CD4-positive, alpha-beta T cell (primary cell): ENCODE measurements at regions not wholly inside any gene's neighbourhood (a gene's known extent, or its start where the extent isn't known, plus 50 kb on each side); places are given as distances from the start of the nearest gene placed in this dataset.

Experiments used
- ATAC-seq: fragments of 200-7000 bp; cut with Tn5 transposase; one replicate; pipeline ENCODE4 v1.10.0; 2022; ENCODE audit warnings: mild to moderate bottlenecking; ENCODE audit not compliant: poor library complexity
- CTCF ChIA-PET: fragments of 350-600 bp; sonication (Branson Sonifier 250); formaldehyde crosslinking; loops from one replicate; lab custom pipeline; 2021; ENCODE audit warnings: antibody characterized with exemption, inconsistent platforms; lab: Charles Lee
- POLR2A ChIA-PET: fragments of 350-600 bp; sonication (Branson Sonifier 250); formaldehyde crosslinking; loops from one replicate; lab custom pipeline; 2021; ENCODE audit warnings: antibody characterized with exemption, inconsistent platforms; lab: Charles Lee
- DNase-seq, 14 experiments: peaks; one replicate each; pipeline ENCODE4 v3.0.0-alpha.2; 2013 to 2020; ENCODE audit warnings: mixed read lengths in 2 of 14
- H3K27ac ChIP-seq, 2 donors: one replicate each; pipeline versions ENCODE4 v1.5.1 to v1.7.0; 2013; ENCODE audit warnings: low read length in 2 of 2, low read depth in 1 of 2, mild to moderate bottlenecking in 1 of 2
- H3K27me3 ChIP-seq, 2 experiments: 1 replicate in 1 of 2; 2 replicates in 1 of 2; pipeline versions ENCODE4 v1.6.1 to v1.7.0; 2013; ENCODE audit warnings: low read length in 2 of 2, control low read depth in 1 of 2, mild to moderate bottlenecking in 1 of 2, moderate library complexity in 1 of 2; ENCODE audit not compliant: insufficient read depth in 2 of 2, control insufficient read depth in 1 of 2
- H3K36me3 ChIP-seq: one replicate; pipeline ENCODE4 v1.6.1; 2013; ENCODE audit warnings: low read length, control low read depth; ENCODE audit not compliant: insufficient read depth
- H3K4me1 ChIP-seq: one replicate; pipeline ENCODE4 v1.6.1; 2013; ENCODE audit warnings: low read length, control low read depth; ENCODE audit not compliant: insufficient read depth
- H3K4me3 ChIP-seq: one replicate; pipeline ENCODE4 v1.5.1; 2013; ENCODE audit warnings: mild to moderate bottlenecking, low read length, moderate library complexity
- H3K9me3 ChIP-seq, 2 experiments: 1 replicate in 1 of 2; 2 replicates in 1 of 2; pipeline versions ENCODE4 v1.6.1 to v1.7.0; 2013; ENCODE audit warnings: low read length in 2 of 2, mild to moderate bottlenecking in 2 of 2, control low read depth in 1 of 2, moderate library complexity in 1 of 2; ENCODE audit not compliant: control insufficient read depth in 1 of 2, insufficient read depth in 1 of 2
- H3K27ac Mint-ChIP-seq: one replicate; pipeline ENCODE4 v1.8.0; 2020; ENCODE audit warnings: mixed read lengths
- H3K27me3 Mint-ChIP-seq: one replicate; pipeline ENCODE4 v1.8.0; 2021; ENCODE audit warnings: mixed read lengths
- H3K36me3 Mint-ChIP-seq: one replicate; pipeline ENCODE4 v1.8.0; 2021; ENCODE audit warnings: low read depth, mixed read lengths
- H3K4me1 Mint-ChIP-seq: one replicate; pipeline ENCODE4 v1.8.0; 2021; ENCODE audit warnings: low read depth, mixed read lengths
- H3K4me3 Mint-ChIP-seq: one replicate; pipeline ENCODE4 v1.8.0; 2020; ENCODE audit warnings: mild to moderate bottlenecking, mixed read lengths
- H3K9me3 Mint-ChIP-seq: one replicate; pipeline ENCODE4 v1.8.0; 2020; ENCODE audit warnings: mixed read lengths
- intact Hi-C, 2 experiments: fragments of 100-400 bp; cut with DNase I in 1 of 2; cut with micrococcal nuclease in 1 of 2; formaldehyde crosslinking; loops; one replicate each; pipeline versions ENCODE4 v1.15.1 to v1.9.0; 2023 to 2025; cut with DNase I, micrococcal nuclease
- TF ChIP-seq, protein P1 (sequence below): fragments of 200-600 bp; IDR thresholded peaks from one replicate; pipeline ENCODE4 v1.8.0; 2022; ENCODE audit warnings: antibody characterized with exemption, mild to moderate bottlenecking

DNA sequence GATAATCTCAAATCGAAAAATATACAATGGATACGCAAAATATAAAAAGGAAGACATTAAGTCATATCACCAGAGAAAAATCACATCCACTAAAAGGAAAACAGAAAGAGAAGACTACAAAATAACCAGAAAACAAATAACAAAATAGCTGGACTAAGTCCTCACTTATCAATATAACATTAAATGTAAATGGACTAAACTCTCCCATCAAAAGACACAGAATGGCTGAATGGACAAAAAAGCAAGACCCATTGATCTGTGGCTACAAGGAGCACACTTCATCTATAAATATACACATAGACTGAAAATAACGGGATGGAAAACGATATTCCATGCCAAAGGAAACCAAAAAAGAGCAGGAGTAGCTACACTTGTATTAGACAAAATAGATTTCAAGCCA lies 161.0 kb upstream of the PRKD1 start:
- H3K27ac ChIP-seq, result no peak overlapping the region
- Mint-ChIP-seq H3K36me3 (no peaks in the 10 kb centered on the region), H3K27me3 (no peaks in the 10 kb centered on the region), H3K4me3 (no peak overlapping the region), H3K4me1 (no peaks in the 10 kb centered on the region), H3K27ac (no peak overlapping the region), H3K9me3 (peaks cover 25% of the 10 kb centered on the region)
- no peaks in the 10 kb centered on the region for H3K27me3 ChIP-seq
- ChIA-PET CTCF (no interaction called here), POLR2A (no interaction called here)
- H3K4me1 ChIP-seq, result no peaks in the 10 kb centered on the region
- TF ChIP-seq, protein P1, sequence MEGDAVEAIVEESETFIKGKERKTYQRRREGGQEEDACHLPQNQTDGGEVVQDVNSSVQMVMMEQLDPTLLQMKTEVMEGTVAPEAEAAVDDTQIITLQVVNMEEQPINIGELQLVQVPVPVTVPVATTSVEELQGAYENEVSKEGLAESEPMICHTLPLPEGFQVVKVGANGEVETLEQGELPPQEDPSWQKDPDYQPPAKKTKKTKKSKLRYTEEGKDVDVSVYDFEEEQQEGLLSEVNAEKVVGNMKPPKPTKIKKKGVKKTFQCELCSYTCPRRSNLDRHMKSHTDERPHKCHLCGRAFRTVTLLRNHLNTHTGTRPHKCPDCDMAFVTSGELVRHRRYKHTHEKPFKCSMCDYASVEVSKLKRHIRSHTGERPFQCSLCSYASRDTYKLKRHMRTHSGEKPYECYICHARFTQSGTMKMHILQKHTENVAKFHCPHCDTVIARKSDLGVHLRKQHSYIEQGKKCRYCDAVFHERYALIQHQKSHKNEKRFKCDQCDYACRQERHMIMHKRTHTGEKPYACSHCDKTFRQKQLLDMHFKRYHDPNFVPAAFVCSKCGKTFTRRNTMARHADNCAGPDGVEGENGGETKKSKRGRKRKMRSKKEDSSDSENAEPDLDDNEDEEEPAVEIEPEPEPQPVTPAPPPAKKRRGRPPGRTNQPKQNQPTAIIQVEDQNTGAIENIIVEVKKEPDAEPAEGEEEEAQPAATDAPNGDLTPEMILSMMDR, result no peak
- intact Hi-C loops, result no loop called here
- ATAC-seq (no peak), DNase-seq (no peak)
- H3K4me3 ChIP-seq, result no peak overlapping the region
- peaks cover 15 to 17% of the 10 kb centered on the region in 2 experiments for H3K9me3 ChIP-seq
- no peaks in the 10 kb centered on the region for H3K36me3 ChIP-seq

DNA sequence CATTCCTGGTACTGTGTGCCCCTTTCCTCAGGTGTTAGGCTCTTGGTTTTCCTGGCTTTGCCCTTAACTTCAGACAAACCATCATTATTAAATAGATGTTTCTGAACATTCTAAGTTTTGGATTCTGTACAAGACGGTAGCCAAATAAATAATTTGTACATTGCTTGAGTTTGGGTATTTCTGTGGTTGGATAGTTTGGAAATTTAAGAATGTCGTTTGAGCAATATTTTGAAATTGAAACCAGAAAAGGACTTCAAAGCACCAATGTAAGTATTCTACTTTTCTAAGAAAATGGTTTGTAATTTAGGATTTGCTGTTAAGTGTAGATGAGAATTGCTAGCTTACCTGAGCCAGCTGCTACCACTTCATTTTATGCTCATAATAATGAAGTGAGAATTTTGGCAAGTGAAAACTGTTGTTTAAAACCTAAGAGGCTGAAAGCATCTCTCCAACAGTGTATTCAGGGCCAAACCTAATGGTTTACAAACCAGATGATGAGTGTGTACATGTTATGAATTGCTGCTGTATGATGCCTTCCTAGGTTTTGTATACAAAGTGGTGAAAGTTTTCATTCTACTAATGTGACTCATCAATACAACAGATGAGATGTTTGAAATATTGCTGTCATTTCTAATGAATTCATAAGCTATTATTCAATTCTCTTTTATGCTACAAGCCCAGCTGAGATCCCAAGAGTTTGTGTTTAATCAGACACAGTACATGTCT lies 181.5 kb upstream of the PRKD1 start:
- no peak for DNase-seq
- Mint-ChIP-seq H3K27me3 (no peaks in the 10 kb centered on the region), H3K9me3 (peaks cover 3% of the 10 kb centered on the region), H3K27ac (no peak overlapping the region), H3K36me3 (no peaks in the 10 kb centered on the region), H3K4me1 (no peaks in the 10 kb centered on the region), H3K4me3 (no peak overlapping the region)
- Histone ChIP-seq H3K36me3 (no peaks in the 10 kb centered on the region), H3K4me3 (no peak overlapping the region), H3K9me3 (peaks cover 0 to 8% of the 10 kb centered on the region in 2 experiments), H3K27me3 (no peaks in the 10 kb centered on the region), H3K27ac (no peak overlapping the region), H3K4me1 (no peaks in the 10 kb centered on the region)
- ChIA-PET CTCF (no interaction called here), POLR2A (no interaction called here)
- TF ChIP-seq, protein P1, result no peak
- ATAC-seq, result no peak
- intact Hi-C loops, result no loop called here

DNA sequence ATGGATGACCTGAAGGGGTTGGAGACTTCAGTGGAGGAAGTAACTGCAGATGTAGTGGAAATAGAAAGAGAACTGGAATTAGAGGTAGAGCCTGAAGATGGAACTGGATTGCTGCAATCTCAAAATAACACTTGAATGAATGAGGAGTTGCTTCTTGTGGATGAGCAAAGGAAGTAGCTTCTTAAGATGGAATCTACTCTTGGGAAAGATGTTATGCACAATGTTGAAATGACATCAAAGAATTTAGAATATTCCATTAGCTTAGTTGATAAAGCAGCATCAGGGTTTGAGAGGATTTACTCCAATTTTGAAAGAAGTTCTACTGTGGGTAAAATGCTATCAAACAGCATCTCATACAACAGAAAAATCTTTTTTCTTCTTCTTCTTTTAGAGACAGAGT lies 186.4 kb upstream of the PRKD1 start:
- H3K27ac ChIP-seq, result no peak overlapping the region
- H3K27ac Mint-ChIP-seq, result no peak overlapping the region
- TF ChIP-seq, protein P1, result no peak
- H3K36me3 ChIP-seq, result no peaks in the 10 kb centered on the region
- intact Hi-C loops, result no loop called here
- CTCF ChIA-PET, result no interaction called here
- no peaks in the 10 kb centered on the region for H3K27me3 Mint-ChIP-seq
- H3K4me3 Mint-ChIP-seq, result no peak overlapping the region
- no peak for ATAC-seq
- POLR2A ChIA-PET, result no interaction called here
- H3K4me1 ChIP-seq, result no peaks in the 10 kb centered on the region
- H3K27me3 ChIP-seq, result no peaks in the 10 kb centered on the region
- no peak for DNase-seq
- no peaks in the 10 kb centered on the region for H3K9me3 ChIP-seq
- H3K9me3 Mint-ChIP-seq, result peaks cover 3% of the 10 kb centered on the region
- no peaks in the 10 kb centered on the region for H3K36me3 Mint-ChIP-seq
- H3K4me1 Mint-ChIP-seq, result no peaks in the 10 kb centered on the region
- H3K4me3 ChIP-seq, result no peak overlapping the region
